Stimulated activated CD4-positive, alpha-beta T cell treated with anti-CD3 and anti-CD28 coated beads, Interleukin-15, amount 100 ng/mL, for 48 hours (primary cell): ENCODE measurements at regions not wholly inside any gene's neighbourhood (a gene's known extent, or its start where the extent isn't known, plus 50 kb on each side); places are given as distances from the start of the nearest gene placed in this dataset.
"Not testable (repeated sequence)": the region's sequence is repeated elsewhere in the genome, so short reads cannot be mapped to it uniquely, and the experiment has no call there.

Experiments used
- DNase-seq, 2 donors: peaks; one replicate each; pipeline ENCODE4 v3.0.0-alpha.2; 2020; ENCODE audit warnings: low read depth in 2 of 2

DNA sequence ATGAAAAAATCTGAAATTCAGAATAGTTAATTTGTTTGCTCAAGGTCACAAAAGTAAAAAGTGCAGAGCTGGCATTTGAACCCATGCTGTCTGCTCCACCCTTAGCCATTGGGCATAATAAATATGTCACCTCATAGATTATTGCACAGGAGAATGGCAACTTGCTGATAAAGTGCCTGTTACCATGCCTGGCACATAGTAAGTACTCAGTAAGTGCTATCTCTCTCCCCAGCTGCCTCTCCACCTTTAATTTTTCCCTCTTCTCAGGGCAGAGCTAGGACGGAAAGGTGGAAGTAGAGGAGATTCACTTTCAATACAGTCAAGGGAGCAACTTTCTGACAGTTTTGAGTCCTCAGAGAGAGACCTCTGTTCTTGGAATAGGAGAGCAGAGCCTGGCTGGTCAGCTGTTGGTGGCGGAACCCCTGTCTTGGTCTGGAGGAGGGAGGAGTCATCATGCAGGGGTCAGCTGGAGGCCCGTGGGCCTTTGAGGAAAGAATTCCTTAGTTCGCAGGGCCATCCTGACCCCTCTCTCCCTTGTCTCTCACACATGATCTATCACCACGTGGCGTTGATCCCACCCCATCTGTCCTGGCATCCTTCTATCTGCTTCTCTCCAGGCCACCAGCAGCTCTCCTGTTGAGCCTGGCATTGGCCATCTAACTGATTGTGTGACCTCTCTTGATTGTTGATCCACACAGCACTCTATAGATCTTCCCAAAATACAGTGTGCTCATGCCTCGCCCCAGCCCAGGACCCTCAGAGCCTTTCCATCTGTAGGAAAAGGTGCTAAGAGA is 149.3 kb downstream of the RPLP1 start:
- DNase-seq = no peak

DNA sequence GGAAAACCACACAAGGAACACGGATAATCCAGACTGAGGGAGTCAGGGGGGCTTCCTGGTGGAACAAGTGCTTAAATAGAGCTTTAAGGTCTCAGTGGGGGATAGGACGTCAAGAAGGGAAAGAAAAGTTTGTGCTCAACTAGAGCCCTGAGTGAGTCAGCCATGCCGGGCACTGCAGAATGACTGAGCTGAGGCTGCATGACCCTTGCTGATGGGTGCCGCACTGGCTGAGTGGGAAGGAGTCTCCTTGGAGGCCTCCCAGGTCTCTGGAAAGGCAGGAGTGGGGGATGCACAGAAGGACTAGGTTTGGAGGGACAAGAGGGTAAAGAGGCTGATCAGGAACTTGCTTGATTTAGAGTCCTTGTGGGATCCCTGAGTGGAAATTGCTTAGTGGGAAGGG is 150.3 kb downstream of the RPLP1 start:
- DNase-seq = no peak

- no peak for DNase-seq
These were observed 150.9 kb downstream of the RPLP1 start for GRCh38 chr15:69603369-69604071.

- no peak for DNase-seq
These were observed 151.4 kb downstream of the RPLP1 start for GRCh38 chr15:69604072-69604411.

DNA sequence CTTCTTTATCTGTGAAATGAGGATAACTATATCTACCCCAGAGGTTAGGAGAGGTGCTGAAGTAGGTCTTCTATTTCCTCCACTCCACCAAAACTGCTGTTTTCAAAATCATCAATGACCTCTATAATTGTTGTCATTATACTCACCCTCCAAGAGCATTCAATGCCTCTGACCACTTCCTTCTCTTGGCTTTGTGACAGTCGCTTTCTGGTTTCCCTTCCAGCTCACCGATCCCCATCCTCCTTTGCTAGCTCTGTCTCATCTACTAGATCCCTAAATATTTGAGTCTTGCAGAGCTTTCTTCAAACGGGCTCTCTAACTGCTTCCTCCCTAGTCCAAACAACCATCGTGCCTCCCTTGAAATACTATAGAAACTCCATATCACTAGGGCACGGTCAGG is 153.5 kb downstream of the RPLP1 start:
- DNase-seq = no peak

DNA sequence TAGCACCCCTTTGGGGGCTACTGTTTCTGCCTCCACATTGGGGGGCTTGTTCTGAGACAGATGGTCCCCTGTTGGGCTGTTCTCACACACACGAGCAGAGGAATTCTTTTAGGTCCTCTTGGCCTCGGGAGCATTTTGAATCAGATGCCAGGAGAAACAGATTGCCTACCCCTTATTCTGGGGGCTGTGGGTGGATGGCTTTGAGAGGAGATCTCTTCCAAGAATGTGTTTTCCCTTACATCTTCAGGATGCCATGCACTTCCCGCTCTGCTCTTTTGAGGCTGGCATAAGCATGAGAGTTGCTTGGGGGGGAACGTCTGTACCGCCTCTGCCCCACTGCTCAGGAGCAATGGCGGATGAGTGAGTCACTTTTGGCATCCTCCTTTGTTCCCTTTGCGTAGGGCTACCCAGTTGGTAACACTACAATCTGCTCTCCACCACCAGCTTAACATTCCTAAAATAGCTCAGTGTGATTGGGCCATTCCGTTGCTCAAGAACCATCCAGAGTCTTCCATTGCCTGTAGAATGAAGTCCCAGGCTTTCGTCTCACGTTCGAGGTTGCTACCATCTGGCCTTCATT is 154.4 kb downstream of the RPLP1 start:
- no peak for DNase-seq

DNA sequence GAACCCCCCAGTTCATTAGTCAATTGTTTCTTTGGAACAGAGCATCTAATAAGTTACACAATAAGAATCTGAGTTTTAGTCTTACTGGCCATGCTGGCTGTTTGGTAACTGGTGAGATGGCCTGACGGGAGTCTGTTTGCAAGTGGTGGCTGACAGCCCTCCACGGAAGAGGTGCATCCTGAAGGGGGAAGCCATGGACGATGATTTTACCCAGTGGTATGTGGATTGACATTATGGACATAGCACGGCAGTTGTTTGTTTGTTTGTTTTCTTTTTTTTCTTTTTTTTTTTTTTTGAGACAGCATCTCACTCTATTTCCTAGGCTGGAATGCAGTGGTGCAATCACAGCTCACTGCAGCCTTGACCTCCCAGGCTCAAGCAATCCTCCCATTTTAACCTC is 156.0 kb downstream of the RPLP1 start:
- DNase-seq = no peak

DNA sequence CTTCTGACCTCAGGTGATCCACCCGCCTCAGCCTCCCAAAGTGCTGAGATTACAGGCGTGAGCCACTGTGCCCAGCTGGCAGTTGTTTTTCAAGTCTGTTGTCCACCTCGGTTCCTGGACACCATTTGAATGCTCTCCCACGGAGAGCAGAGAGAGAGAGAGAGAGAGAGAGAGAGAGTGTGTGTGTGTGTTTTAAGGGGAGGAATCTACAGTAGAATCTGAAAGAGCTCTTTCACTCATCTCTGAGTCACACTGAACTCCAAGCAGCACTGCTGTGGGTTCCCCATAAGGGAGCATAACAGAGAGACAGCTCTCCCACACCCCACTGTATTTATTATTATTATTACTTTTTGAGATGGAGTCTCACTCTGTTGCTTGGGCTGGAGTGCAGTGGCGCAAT is 156.6 kb downstream of the RPLP1 start:
- DNase-seq = no peak

DNA sequence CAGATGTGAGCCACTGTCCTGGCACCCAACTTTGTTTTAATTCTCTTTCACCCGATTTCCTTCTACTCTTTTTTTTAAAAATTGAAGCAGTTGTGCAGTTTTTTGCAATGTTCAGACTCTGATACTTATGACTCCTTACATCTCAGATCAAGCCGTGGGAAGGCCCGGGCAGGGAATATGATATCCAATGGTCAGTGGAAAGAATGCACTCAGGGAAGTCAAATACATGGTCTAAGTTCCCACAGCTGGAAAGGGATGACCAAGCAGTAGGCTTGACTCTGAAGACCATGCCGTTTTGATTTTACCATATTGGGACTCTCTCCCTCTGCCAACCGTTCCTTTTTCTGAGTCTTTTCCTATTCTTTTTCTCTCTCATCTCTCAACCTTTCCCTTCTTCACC is 157.2 kb downstream of the RPLP1 start:
- DNase-seq = no peak

DNA sequence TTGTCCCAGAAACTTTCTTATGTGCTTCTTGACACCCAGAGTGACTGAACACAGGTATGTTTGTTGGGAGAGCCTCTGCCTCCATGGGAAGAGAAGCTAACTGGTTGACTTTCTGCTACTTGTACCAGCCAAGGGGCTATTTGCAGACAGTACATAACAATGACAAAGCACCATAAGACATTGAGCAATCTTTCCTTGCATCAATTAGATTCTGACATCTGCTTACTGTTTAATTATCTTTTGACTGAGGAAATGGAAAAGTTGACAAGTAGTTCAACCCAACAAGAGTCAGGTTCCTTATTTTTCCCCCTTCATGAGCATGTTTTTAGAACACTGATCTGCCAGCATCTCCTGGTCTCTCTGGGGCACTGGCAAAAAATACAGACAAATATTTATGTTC is 157.7 kb downstream of the RPLP1 start:
- DNase-seq = no peak

DNA sequence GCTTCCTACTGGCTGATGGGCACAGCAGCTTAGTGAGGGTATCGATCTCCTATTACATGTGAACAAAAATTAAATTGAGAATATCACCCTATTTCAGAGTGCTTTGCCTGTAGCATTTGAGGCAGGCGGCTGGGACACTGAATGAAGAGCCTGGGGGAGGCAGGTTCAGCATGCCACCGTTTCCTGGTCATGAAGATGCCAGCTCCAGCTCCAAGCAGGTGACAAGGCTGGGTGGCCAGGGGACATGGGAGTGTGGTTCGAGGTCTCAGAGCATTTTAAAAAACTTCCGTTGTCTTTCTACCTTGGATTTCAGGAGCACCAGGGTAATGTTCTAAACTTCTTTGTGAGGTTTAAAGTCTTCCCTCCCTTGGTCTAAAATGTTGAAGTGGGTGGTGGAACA is 158.2 kb downstream of the RPLP1 start:
- DNase-seq = no peak

DNA sequence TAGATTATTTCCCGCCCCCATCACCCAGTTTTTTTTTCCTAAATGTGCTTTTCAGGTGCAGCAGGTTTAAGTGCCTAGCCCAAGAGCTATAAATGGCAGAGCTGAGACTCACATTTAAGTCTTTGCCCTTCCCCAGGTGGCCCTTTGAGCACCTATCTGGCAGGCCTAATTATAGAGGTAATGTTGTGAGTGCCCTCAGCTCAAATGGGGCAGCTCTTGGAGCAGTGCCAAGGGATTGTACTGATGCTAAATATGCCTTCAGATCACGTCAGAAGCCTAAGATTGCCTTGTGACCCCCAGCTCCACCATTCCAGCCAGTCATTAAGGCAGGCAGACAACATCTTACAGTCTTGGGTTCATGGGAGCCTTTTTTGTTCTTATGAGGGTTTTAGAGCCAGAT is 159.5 kb downstream of the RPLP1 start:
- no peak for DNase-seq

DNA sequence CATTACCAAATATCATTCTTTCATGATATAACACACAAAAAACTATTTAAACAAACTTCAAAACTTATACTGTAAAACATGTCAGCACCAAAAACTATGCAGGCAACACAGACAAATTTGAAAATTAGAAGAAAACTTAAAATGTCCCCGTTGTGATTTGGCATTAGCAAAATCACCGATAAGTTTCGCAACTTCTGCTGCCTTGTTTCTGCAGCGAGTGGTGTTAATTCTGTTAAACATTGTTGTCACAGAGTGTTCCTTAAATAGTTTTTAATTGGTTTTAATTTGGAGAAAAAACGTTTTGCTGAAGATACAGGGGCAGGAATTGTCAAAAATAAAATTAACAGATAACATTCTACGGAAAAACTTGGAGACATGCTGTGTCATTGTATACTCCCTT is 160.6 kb downstream of the RPLP1 start:
- no peak for DNase-seq

DNA sequence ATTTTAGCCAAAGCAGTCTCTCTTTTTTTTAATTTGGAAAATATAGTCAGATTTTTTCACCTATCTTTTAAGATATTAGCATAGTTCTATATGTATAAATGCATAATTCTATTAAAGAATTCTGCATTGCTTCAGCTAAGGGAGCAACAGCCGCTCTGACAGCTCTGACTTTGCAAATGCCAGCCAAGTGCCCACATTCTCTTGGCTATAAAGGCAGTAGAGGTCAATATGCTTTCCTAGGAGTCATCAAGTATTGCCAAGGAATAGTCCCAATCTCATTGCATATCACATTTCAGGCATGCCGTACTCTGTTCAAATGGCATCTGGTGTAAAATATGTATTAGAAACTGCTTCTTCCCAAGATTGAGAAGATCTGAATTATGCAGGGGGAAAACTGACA is 161.4 kb downstream of the RPLP1 start:
- no peak for DNase-seq

DNA sequence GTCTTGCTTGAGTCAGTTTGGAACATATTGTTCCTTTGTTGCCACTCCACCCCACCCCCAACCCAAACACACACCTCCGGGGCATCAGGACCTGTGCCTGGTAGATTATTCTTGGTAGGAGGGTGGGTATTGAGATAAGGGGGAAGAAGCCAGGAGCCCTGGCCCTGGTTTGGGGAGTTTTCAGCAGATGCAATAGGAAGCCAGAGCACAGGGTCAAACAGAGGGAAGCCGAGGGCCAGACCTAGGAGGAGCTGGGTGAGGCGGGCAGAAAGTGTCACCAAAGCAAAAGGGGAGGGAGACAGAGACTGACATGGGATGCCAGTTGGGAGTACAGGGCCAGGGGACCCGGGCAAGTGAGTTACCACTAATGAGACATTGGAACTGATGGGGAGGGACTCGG is 163.1 kb downstream of the RPLP1 start:
- DNase-seq = no peak

DNA sequence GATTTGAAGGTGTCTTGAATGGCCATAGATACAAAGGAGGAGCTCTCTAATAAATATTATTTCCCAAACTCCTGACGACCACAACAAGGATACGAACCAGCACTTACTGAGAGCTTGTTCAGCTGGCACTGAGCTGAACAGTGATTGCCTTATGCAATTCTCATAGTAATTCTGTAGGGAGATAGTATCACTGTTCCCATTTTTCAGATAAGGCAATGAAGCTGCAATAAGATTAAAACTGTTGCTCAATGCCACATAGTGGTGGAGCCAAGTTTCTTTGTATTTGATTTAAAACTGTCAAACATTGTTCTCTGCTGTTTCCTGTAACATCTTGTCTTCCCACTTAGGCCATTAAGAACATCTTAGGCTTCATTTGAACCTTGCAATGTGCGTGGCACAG is 163.9 kb downstream of the RPLP1 start:
- DNase-seq = no peak

- not testable (repeated sequence) for DNase-seq
These were observed 164.5 kb downstream of the RPLP1 start for GRCh38 chr15:69617144-69617543.

GRCh38 chr15:69623392-69624154 is 171.0 kb downstream of the RPLP1 start:
- no peak for DNase-seq

DNA sequence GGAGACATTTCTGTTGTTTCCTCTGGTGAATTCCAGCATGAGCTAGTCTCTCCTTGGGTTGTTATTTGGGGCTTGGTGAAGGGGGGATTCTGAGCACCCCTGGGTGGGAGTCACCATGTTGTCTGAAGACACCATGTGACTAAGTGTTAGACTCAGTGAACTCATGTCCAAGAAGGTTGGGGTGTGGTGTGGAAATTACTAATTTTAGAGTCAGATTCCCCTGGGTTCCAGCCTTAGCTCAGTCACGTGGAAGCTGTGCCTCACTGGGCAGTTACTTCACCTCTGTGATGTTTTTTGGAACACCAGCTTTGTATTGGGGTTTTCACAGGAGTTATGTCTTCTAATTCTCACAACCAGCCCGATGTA is 171.5 kb downstream of the RPLP1 start:
- DNase-seq = no peak

GRCh38 chr15:69624816-69625215 is 172.2 kb downstream of the RPLP1 start:
- DNase-seq = no peak

DNA sequence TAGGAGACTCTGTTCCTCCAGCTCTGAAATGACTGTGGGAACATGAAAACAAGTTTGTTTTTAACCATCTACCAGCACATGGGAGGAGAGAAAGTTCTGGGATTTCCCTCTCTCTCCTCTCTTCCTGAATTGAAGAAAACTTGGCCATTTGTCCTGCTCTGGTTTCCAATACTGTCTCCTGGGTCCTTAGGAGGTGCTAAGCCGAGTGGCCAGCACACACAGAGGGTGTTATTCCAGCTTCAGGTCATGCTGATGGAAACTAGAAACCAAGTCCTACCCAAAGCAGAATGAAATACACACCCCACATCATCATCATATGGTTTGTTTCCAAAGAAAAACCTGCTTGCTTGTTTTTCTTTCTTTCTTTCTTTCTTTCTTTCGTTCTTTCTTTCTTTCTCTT is 172.7 kb downstream of the RPLP1 start:
- no peak for DNase-seq
